Right lobe of liver (tissue), 6 donors: ENCODE measurements at regions not wholly inside any gene's neighbourhood (a gene's known extent, or its start where the extent isn't known, plus 50 kb on each side); places are given as distances from the start of the nearest gene placed in this dataset.

ENCODE experiments used
- ATAC-seq, 4 donors: fragments of 200-7000 bp; cut with Tn5 transposase; one replicate each; pipeline ENCODE4 v1.9.1; 2020; ENCODE audit warnings: mild to moderate bottlenecking in 4 of 4, moderate library complexity in 4 of 4
- DNase-seq, 3 donors: peaks; one replicate each; pipeline ENCODE4 v3.0.0-alpha.2; 2020
- H3K27ac ChIP-seq, 3 donors: fragments of 200-600 bp; one replicate each; pipeline ENCODE4 v1.8.0; 2022
- H3K27me3 ChIP-seq, 2 donors: fragments of 200-600 bp; one replicate each; pipeline ENCODE4 v1.8.0; 2022
- H3K36me3 ChIP-seq, 4 donors: fragments of 200-600 bp; sonication (generic) in 1 of 4; one replicate each; pipeline versions ENCODE4 v1.5.1 to v1.8.0; 2017 to 2022; ENCODE audit warnings: control low read depth in 1 of 4
- H3K4me1 ChIP-seq, 4 donors: fragments of 200-600 bp; sonication (generic) in 1 of 4; one replicate each; pipeline versions ENCODE4 v1.5.1 to v1.8.0; 2017 to 2022; ENCODE audit warnings: control low read depth in 1 of 4
- H3K4me3 ChIP-seq, 3 donors: fragments of 200-600 bp; one replicate each; pipeline ENCODE4 v1.8.0; 2022
- H3K9me3 ChIP-seq, 4 donors: fragments of 200-600 bp; sonication (generic) in 1 of 4; one replicate each; pipeline versions ENCODE4 v1.5.1 to v1.8.0; 2017 to 2022; ENCODE audit warnings: control low read depth in 1 of 4
- POLR2A ChIP-seq: fragments of 450-650 bp; IDR thresholded peaks from one replicate; pipeline ENCODE4 v1.6.1; 2017; ENCODE audit warnings: antibody characterized with exemption, mild to moderate bottlenecking
- WGBS: methylation state at CpG from one replicate; pipeline ENCODE4 v1.1.6; 2018; ENCODE audit warnings: low coverage, low lambda C conversion rate; ENCODE audit not compliant: insufficient coverage; ENCODE audit errors: missing lambda C conversion rate; 5-methylcytosine and 5-hydroxymethylcytosine counted together
- intact Hi-C, 2 donors: fragments of 100-400 bp; cut with DNase I; formaldehyde crosslinking; loops; one replicate each; pipeline versions ENCODE4 v1.11.2 to v1.14.1; 2022
- TF ChIP-seq, protein P1 (sequence below), 4 donors: fragments of 200-600 bp in 3 of 4; fragments of 450-650 bp in 1 of 4; IDR thresholded peaks; one replicate each; pipeline versions ENCODE4 v1.5.1 to v1.8.0; 2016 to 2022; ENCODE audit warnings: antibody characterized with exemption in 4 of 4, mild to moderate bottlenecking in 2 of 4
- donor health status: DM: no; HTN: yes; CAD: no.
- donor health status: DM: no; HTN: no; CAD: no.
- donor health status: DM: no; HTN: no; CAD: no.
- donor health status: DM: no; HTN: yes; CAD: no.
- donor health status: DM: no; HTN: yes; CAD: no.

DNA sequence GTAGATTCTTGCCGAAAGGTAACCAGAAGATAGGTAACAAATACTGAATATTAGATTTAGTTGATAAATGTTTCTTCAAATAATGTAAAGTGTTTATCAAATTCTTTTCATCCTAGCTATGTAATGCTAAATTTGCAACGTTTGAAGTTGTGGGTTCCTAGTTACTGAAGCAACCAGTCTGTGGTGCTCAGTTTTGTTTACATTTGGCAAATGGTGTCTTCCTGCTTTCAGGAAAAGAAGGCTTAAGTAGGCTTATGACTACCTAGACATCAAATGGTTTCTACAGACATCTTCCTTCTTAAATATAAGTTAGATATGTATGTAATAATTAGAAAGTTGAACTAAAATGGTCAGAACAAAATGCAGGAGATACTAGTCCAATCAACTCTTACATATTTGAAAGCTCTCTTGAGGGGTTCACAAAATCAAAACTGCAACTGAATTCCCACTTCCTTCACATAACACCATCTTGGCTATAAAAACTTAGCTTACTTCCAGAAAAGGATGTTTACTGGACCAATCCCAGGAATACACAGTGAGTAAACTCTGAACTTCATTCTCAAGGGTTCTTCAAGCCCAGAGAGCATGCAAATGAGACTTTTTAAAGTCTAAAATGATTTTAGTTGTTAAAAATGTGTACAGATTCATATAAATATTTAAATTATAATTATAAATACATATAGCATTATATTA, 125.7 kb upstream of the ITGA1 start:
- Histone ChIP-seq H3K36me3 (no peaks in the 10 kb centered on the region), H3K27ac (no peak overlapping the region), H3K9me3 (no peaks in the 10 kb centered on the region), H3K27me3 (no peaks in the 10 kb centered on the region), H3K4me3 (no peak overlapping the region), H3K4me1 (peaks cover 0 to 3% (median 0%) of the 10 kb centered on the region in 4 donors)
- TF ChIP-seq, protein P1, sequence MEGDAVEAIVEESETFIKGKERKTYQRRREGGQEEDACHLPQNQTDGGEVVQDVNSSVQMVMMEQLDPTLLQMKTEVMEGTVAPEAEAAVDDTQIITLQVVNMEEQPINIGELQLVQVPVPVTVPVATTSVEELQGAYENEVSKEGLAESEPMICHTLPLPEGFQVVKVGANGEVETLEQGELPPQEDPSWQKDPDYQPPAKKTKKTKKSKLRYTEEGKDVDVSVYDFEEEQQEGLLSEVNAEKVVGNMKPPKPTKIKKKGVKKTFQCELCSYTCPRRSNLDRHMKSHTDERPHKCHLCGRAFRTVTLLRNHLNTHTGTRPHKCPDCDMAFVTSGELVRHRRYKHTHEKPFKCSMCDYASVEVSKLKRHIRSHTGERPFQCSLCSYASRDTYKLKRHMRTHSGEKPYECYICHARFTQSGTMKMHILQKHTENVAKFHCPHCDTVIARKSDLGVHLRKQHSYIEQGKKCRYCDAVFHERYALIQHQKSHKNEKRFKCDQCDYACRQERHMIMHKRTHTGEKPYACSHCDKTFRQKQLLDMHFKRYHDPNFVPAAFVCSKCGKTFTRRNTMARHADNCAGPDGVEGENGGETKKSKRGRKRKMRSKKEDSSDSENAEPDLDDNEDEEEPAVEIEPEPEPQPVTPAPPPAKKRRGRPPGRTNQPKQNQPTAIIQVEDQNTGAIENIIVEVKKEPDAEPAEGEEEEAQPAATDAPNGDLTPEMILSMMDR (IDR thresholded peaks at IDR 0.05): no peak
- TF ChIP-seq POLR2A: no peak
- ATAC-seq: no peak
- WGBS: 47% methylated on average over 2 of the region's 2 CpGs
- DNase-seq: no peak
- intact Hi-C loops: no loop called here

DNA sequence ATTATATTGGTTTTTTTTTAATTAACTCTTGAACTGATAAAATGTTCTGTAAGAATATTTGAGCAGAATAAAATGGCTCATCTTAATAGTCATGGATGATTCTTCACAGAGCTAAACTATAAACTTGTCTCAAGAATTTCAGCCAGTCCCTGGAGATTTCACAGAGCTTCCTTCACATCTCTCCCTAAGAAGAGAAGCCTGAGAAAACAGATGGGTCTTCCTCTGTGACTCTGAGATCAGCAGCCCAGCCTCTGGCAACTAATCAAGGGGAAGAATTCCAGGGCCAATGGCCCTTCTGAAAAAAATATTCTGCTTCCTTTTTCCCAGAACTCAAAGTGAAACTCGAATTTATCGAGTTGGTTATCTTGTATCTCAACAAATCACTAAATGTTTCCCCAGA, 122.2 kb upstream of the ITGA1 start:
- no peaks in the 10 kb centered on the region for H3K36me3 ChIP-seq
- H3K27ac ChIP-seq: no peak overlapping the region
- no peak for TF ChIP-seq POLR2A
- intact Hi-C loops: no loop called here
- H3K4me3 ChIP-seq: no peak overlapping the region
- DNase-seq (no peak), ATAC-seq (peak; percentile 19 to 71 (median 37))
- WGBS: 4% methylated on average over 2 of the region's 2 CpGs
- peaks cover 0 to 3% (median 0%) of the 10 kb centered on the region in 4 donors for H3K4me1 ChIP-seq
- no peaks in the 10 kb centered on the region for H3K27me3 ChIP-seq
- H3K9me3 ChIP-seq: no peaks in the 10 kb centered on the region

DNA sequence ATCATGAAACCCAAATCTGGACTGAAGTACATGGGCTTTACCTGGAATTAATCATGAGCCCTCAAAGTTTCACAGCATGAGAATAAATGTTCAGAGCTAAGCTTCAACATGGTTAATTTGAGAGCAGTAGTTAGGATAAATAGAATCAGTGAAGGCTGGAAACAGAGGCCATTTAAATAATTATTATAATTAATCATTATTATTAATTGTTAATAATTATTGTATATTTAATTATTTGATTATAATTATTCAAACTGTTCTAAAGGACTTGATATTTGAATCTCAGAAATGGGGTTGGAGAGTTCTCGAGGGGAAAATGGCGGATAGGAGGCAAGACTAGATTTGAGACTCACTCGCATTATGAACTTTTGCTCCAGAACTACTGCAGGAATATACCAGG, 119.6 kb upstream of the ITGA1 start:
- TF ChIP-seq, protein P1 (IDR thresholded peaks at IDR 0.05): no peak
- TF ChIP-seq POLR2A: no peak
- Histone ChIP-seq H3K27me3 (no peaks in the 10 kb centered on the region), H3K4me3 (no peak overlapping the region), H3K27ac (no peak overlapping the region), H3K9me3 (no peaks in the 10 kb centered on the region), H3K36me3 (no peaks in the 10 kb centered on the region), H3K4me1 (peaks cover 0 to 3% (median 0%) of the 10 kb centered on the region in 4 donors)
- no peak for ATAC-seq
- 82% methylated on average over 3 of the region's 3 CpGs for WGBS
- DNase-seq: no peak
- intact Hi-C loops: no loop called here

DNA sequence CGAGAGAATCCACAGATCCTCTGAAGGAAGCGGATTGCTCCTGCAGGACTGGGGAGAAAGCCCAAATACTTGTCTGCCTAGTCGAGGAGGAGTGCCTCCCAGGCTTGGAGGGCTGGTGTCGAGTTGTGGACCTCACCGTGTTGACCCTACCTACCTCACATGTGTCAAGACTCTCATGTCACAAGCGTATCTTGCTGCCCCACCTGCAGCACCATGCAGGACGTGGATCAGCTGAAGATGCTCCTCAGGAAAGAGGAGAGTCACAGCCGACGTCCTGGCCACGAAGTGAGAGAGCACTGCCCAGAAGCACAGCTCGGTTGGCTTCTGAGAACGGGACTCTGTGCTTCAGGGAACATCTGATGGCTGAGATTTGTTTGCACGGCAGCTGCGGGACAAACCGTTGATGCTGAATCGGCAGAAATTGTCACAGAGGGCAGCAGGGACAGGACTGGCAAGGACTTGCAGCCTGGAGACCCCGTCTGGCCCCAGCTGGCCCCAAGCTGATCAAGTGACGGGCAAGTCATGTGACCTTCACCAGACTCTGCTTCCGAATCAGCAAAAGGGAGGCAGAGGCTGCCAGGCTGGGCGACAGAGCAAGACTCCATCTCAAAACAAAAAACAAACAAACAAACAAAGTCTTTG, 119.1 kb upstream of the ITGA1 start:
- Histone ChIP-seq H3K36me3 (no peaks in the 10 kb centered on the region), H3K9me3 (no peaks in the 10 kb centered on the region), H3K4me3 (no peak overlapping the region), H3K27ac (no peak overlapping the region), H3K27me3 (no peaks in the 10 kb centered on the region), H3K4me1 (peaks cover 0 to 3% (median 0%) of the 10 kb centered on the region in 4 donors)
- TF ChIP-seq, protein P1 (IDR thresholded peaks at IDR 0.05): no peak
- TF ChIP-seq POLR2A: no peak
- no peak for DNase-seq
- intact Hi-C loops: no loop called here
- ATAC-seq: no peak
- WGBS: 78% methylated on average over 10 of the region's 20 CpGs

DNA sequence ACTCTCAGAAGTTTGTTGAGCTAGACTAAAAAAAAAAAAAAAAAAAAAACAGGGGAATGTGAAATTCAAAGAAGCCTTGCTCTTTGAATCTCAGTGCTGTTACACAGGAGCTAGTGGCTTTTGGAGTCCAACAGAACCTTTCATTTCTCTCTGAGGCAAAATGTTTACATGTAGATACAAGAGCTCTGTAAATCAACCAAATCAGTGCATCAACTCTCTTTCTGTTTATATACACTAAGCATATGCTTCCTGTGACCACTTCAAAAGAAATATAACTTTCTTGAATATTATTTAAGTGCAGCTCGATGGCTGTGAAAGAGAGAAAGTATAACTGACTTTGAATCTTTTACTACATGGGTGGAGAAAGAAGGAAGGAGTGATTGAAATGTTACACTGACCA, 115.3 kb upstream of the ITGA1 start:
- H3K4me1 ChIP-seq: no peaks in the 10 kb centered on the region
- H3K9me3 ChIP-seq: no peaks in the 10 kb centered on the region
- TF ChIP-seq, protein P1 (IDR thresholded peaks at IDR 0.05): no peak
- no peak for TF ChIP-seq POLR2A
- no peak overlapping the region for H3K4me3 ChIP-seq
- no peak overlapping the region for H3K27ac ChIP-seq
- DNase-seq (no peak), ATAC-seq (no peak)
- H3K36me3 ChIP-seq: no peaks in the 10 kb centered on the region
- no peaks in the 10 kb centered on the region for H3K27me3 ChIP-seq
- intact Hi-C loops: no loop called here
- 62% methylated on average over 1 of the region's 1 CpG for WGBS
